B cell (primary cell): ENCODE measurements at regions not wholly inside any gene's neighbourhood (a gene's known extent, or its start where the extent isn't known, plus 50 kb on each side); places are given as distances from the start of the nearest gene placed in this dataset.

Experiments used
- CTCF ChIP-seq: fragments of 200-600 bp; IDR thresholded peaks from one replicate; pipeline ENCODE4 v1.8.0; 2022; ENCODE audit warnings: antibody characterized with exemption, mild to moderate bottlenecking
- EZH2 ChIP-seq: IDR thresholded peaks from 2 replicates; pipeline ENCODE4 v1.6.1; 2012; ENCODE audit warnings: borderline replicate concordance, low read depth, mild to moderate bottlenecking, moderate library complexity, low read length; ENCODE audit not compliant: insufficient read depth, poor library complexity, severe bottlenecking

DNA sequence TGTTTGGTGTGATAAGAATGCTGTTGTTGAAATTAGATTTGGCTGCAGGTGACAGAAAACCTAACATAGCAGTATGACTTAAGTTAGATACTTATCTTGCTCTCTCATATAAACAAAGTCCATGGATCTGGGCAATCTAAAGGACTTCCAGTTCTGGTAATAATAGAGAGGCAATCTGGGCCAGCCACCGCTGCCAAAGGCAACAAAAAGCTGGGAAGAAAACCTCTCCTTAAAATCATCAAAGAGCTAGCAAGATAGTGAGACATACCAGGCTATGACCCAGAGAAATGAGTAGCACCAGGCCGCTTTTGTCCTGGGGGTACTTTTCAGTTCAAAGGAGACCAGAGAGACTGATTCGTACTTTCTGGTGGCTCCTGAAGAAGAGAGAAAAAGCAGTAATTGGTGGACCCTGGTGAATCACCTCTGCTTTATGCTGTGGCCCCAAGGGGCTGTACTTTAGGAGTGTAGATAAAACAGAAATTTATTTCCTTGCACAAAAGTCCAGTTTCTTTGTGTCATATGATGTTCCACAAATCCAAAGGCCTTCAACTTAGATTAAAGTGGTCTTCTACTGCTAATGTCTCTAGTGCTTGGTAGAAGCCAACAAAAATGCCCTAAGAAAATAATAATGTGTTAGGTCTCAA lies 125.4 kb downstream of the TBX19 start:
- TF ChIP-seq CTCF, result no peak
- TF ChIP-seq EZH2, result no peak
